Loucy (cell line): ENCODE measurements at regions not wholly inside any gene's neighbourhood (a gene's known extent, or its start where the extent isn't known, plus 50 kb on each side); places are given as distances from the start of the nearest gene placed in this dataset.

Experiments
- H2AFZ ChIP-seq: fragments of 200-600 bp; sonication (generic); 2 replicates; pipeline ENCODE4 v1.6.0; 2016; ENCODE audit warnings: antibody characterized with exemption, mild to moderate bottlenecking, low read length, moderate library complexity
- H3F3A ChIP-seq: fragments of 200-600 bp; 2 replicates; pipeline ENCODE4 v1.6.0; 2016; ENCODE audit warnings: antibody characterized with exemption, low read depth, mild to moderate bottlenecking
- H3K27me3 ChIP-seq: fragments of 200-600 bp; sonication (generic); 2 replicates; pipeline ENCODE4 v1.6.1; 2014; ENCODE audit warnings: low read length, mild to moderate bottlenecking; ENCODE audit not compliant: insufficient read depth, poor library complexity, severe bottlenecking
- H3K36me3 ChIP-seq: fragments of 200-600 bp; sonication (generic); 2 replicates; pipeline ENCODE4 v1.6.1; 2016; ENCODE audit warnings: low read length; ENCODE audit not compliant: insufficient read depth
- H3K4me1 ChIP-seq: fragments of 200-600 bp; sonication (generic); 2 replicates; pipeline ENCODE4 v1.5.1; 2014; ENCODE audit warnings: low read length, mild to moderate bottlenecking; ENCODE audit not compliant: insufficient read depth, poor library complexity, severe bottlenecking
- H3K4me2 ChIP-seq: fragments of 200-600 bp; sonication (generic); 2 replicates; pipeline ENCODE4 v1.6.0; 2014; ENCODE audit warnings: antibody characterized with exemption, low read length, low read depth, mild to moderate bottlenecking; ENCODE audit not compliant: poor library complexity, severe bottlenecking
- H3K4me3 ChIP-seq: fragments of 200-600 bp; sonication (generic); 2 replicates; pipeline ENCODE4 v1.5.1; 2014; ENCODE audit warnings: low read length, mild to moderate bottlenecking, mixed read lengths; ENCODE audit not compliant: poor library complexity, severe bottlenecking
- H3K79me2 ChIP-seq: fragments of 200-600 bp; sonication (generic); 2 replicates; pipeline ENCODE4 v1.6.1; 2014; ENCODE audit warnings: low read length; ENCODE audit not compliant: insufficient read depth
- H3K9ac ChIP-seq: fragments of 200-600 bp; sonication (generic); 2 replicates; pipeline ENCODE4 v1.6.0; 2014; ENCODE audit warnings: mild to moderate bottlenecking, low read depth, low read length, moderate library complexity; ENCODE audit not compliant: poor library complexity, severe bottlenecking
- H3K9me2 ChIP-seq: fragments of 200-600 bp; sonication (generic); replicated peaks from 2 replicates; pipeline ENCODE4 v1.6.1; 2016; ENCODE audit warnings: low read depth, low read length, mixed read lengths
- H3K9me3 ChIP-seq: fragments of 200-600 bp; sonication (generic); 2 replicates; pipeline ENCODE4 v1.6.1; 2014; ENCODE audit warnings: mild to moderate bottlenecking, antibody characterized with exemption, low read length, low read depth; ENCODE audit not compliant: insufficient read depth
- H4K20me1 ChIP-seq: fragments of 200-600 bp; sonication (generic); 2 replicates; pipeline ENCODE4 v1.6.0; 2014; ENCODE audit warnings: antibody characterized with exemption, low read length, mild to moderate bottlenecking; ENCODE audit not compliant: insufficient read depth, poor library complexity, severe bottlenecking
- CTCF ChIP-seq: fragments of 200-600 bp; sonication (generic); conservative IDR thresholded peaks from 2 replicates; pipeline ENCODE4 v1.5.1; 2014; ENCODE audit warnings: mild to moderate bottlenecking, antibody characterized with exemption, low read length
- EZH2phosphoT487 ChIP-seq: fragments of 200-600 bp; IDR thresholded peaks from 2 replicates; pipeline ENCODE4 v1.6.1; 2018; ENCODE audit warnings: antibody characterized with exemption, mild to moderate bottlenecking, moderate library complexity, borderline replicate concordance

- Histone ChIP-seq H3K4me3 (no peak overlapping the region), H3K36me3 (no peaks in the 10 kb centered on the region), H3K9ac (no peak overlapping the region), H3K9me3 (no peaks in the 10 kb centered on the region), H3K4me1 (no peaks in the 10 kb centered on the region), H3K4me2 (no peak overlapping the region), H3K9me2 (no peaks in the 10 kb centered on the region), H3K27me3 (no peaks in the 10 kb centered on the region), H2AFZ (no peak overlapping the region), H4K20me1 (no peaks in the 10 kb centered on the region), H3K79me2 (no peaks in the 10 kb centered on the region), H3F3A (no peaks in the 10 kb centered on the region)
- TF ChIP-seq EZH2phosphoT487, result no peak
- TF ChIP-seq CTCF, result no peak
Measured at GRCh38 chr14:29461101-29461500, 466.5 kb downstream of the PRKD1 start.

GRCh38 chr14:29461506-29461905 is 466.1 kb downstream of the PRKD1 start:
- TF ChIP-seq EZH2phosphoT487 (no peak), CTCF (no peak)
- H3K4me3 ChIP-seq, result no peak overlapping the region
- H3K9me2 ChIP-seq, result no peaks in the 10 kb centered on the region
- H2AFZ ChIP-seq, result no peak overlapping the region
- no peaks in the 10 kb centered on the region for H3K9me3 ChIP-seq
- no peaks in the 10 kb centered on the region for H3F3A ChIP-seq
- no peak overlapping the region for H3K4me2 ChIP-seq
- no peaks in the 10 kb centered on the region for H3K79me2 ChIP-seq
- H4K20me1 ChIP-seq, result no peaks in the 10 kb centered on the region
- H3K27me3 ChIP-seq, result no peaks in the 10 kb centered on the region
- H3K36me3 ChIP-seq, result no peaks in the 10 kb centered on the region
- H3K9ac ChIP-seq, result no peak overlapping the region
- no peaks in the 10 kb centered on the region for H3K4me1 ChIP-seq

GRCh38 chr14:29462321-29462720 is 465.3 kb downstream of the PRKD1 start:
- no peaks in the 10 kb centered on the region for H3K79me2 ChIP-seq
- H3K4me2 ChIP-seq, result no peak overlapping the region
- H3K27me3 ChIP-seq, result no peaks in the 10 kb centered on the region
- H3K9ac ChIP-seq, result no peak overlapping the region
- TF ChIP-seq EZH2phosphoT487 (no peak), CTCF (no peak)
- no peaks in the 10 kb centered on the region for H3K9me2 ChIP-seq
- no peak overlapping the region for H3K4me3 ChIP-seq
- H4K20me1 ChIP-seq, result no peaks in the 10 kb centered on the region
- no peaks in the 10 kb centered on the region for H3K36me3 ChIP-seq
- H3K9me3 ChIP-seq, result no peaks in the 10 kb centered on the region
- H3F3A ChIP-seq, result no peaks in the 10 kb centered on the region
- H2AFZ ChIP-seq, result no peak overlapping the region
- no peaks in the 10 kb centered on the region for H3K4me1 ChIP-seq
